OCI-LY1 (cell line): ENCODE measurements at regions not wholly inside any gene's neighbourhood (a gene's known extent, or its start where the extent isn't known, plus 50 kb on each side); places are given as distances from the start of the nearest gene placed in this dataset.

ENCODE experiments used
- H2AFZ ChIP-seq: fragments of 200-600 bp; sonication (generic), shearing (Covaris generic); 2 replicates; pipeline ENCODE4 v1.6.0; 2014; ENCODE audit warnings: antibody characterized with exemption, mild to moderate bottlenecking, low read length
- H3F3A ChIP-seq: fragments of 200-600 bp; sonication (generic), shearing (Covaris generic); 2 replicates; pipeline ENCODE4 v1.6.0; 2014; ENCODE audit warnings: mild to moderate bottlenecking, antibody characterized with exemption, low read length, moderate library complexity; ENCODE audit not compliant: insufficient read depth
- H3K27ac ChIP-seq: fragments of 200-600 bp; sonication (generic); 2 replicates; pipeline ENCODE4 v1.5.1; 2014; ENCODE audit warnings: low read length, mixed run types, mild to moderate bottlenecking, low read depth; ENCODE audit not compliant: poor library complexity, severe bottlenecking
- H3K27me3 ChIP-seq: fragments of 200-600 bp; sonication (generic); 2 replicates; pipeline ENCODE4 v1.6.0; 2014; ENCODE audit warnings: antibody characterized with exemption, mild to moderate bottlenecking, low read length, moderate library complexity; ENCODE audit not compliant: insufficient read depth
- H3K36me3 ChIP-seq: fragments of 200-600 bp; sonication (generic); 2 replicates; pipeline ENCODE4 v1.6.1; 2014; ENCODE audit warnings: mild to moderate bottlenecking, antibody characterized with exemption, low read length, moderate library complexity, mixed read lengths; ENCODE audit not compliant: insufficient read depth
- H3K4me1 ChIP-seq: fragments of 200-600 bp; sonication (generic); 2 replicates; pipeline ENCODE4 v1.5.1; 2014; ENCODE audit warnings: mild to moderate bottlenecking, low read length, moderate library complexity; ENCODE audit not compliant: insufficient read depth, severe bottlenecking
- H3K4me2 ChIP-seq: fragments of 200-600 bp; sonication (generic), shearing (Covaris generic); 2 replicates; pipeline ENCODE4 v1.6.1; 2014; ENCODE audit warnings: low read length
- H3K4me3 ChIP-seq: fragments of 200-600 bp; sonication (generic); 2 replicates; pipeline ENCODE4 v1.5.1; 2014; ENCODE audit warnings: low read length, low read depth, mild to moderate bottlenecking, mixed read lengths; ENCODE audit not compliant: poor library complexity, severe bottlenecking
- H3K79me2 ChIP-seq: fragments of 200-600 bp; shearing (Covaris generic); 2 replicates; pipeline ENCODE4 v1.6.1; 2016; ENCODE audit warnings: mixed run types, low read length, mixed read lengths; ENCODE audit not compliant: insufficient read depth
- H3K9ac ChIP-seq: fragments of 200-600 bp; sonication (generic), shearing (Covaris generic); 2 replicates; pipeline ENCODE4 v1.6.1; 2014; ENCODE audit warnings: mild to moderate bottlenecking, low read length, mixed read lengths
- H3K9me2 ChIP-seq: fragments of 200-600 bp; sonication (generic), shearing (Covaris generic); 2 replicates; pipeline ENCODE4 v1.6.1; 2014; ENCODE audit warnings: low read depth, mild to moderate bottlenecking, low read length, mixed read lengths
- H3K9me3 ChIP-seq: fragments of 200-600 bp; shearing (Covaris generic); 2 replicates; pipeline ENCODE4 v1.6.1; 2014; ENCODE audit warnings: low read length, mixed read lengths
- H4K20me1 ChIP-seq: fragments of 200-600 bp; sonication (generic), shearing (Covaris generic); 2 replicates; pipeline ENCODE4 v1.6.0; 2016; ENCODE audit warnings: mild to moderate bottlenecking, low read length; ENCODE audit not compliant: insufficient read depth
- CTCF ChIP-seq: fragments of 200-600 bp; sonication (generic), shearing (Covaris generic); IDR thresholded peaks from 2 replicates; pipeline ENCODE4 v1.5.1; 2017; ENCODE audit warnings: mild to moderate bottlenecking, antibody characterized with exemption, low read length, moderate library complexity, mixed read lengths
- EZH2 ChIP-seq: fragments of 200-600 bp; sonication (generic), shearing (Covaris generic); IDR thresholded peaks from 2 replicates; pipeline ENCODE4 v1.8.0; 2017; ENCODE audit warnings: borderline replicate concordance, mixed run types, mild to moderate bottlenecking, antibody characterized with exemption, low read length, moderate library complexity, mixed read lengths

- Histone ChIP-seq H3K27ac (no peak overlapping the region), H3K9ac (no peak overlapping the region), H3K79me2 (no peaks in the 10 kb centered on the region), H3K27me3 (no peaks in the 10 kb centered on the region), H3F3A (no peaks in the 10 kb centered on the region), H3K36me3 (no peaks in the 10 kb centered on the region), H3K4me2 (no peak overlapping the region), H3K4me1 (no peaks in the 10 kb centered on the region), H3K9me2 (no peaks in the 10 kb centered on the region), H3K9me3 (no peaks in the 10 kb centered on the region), H2AFZ (no peak overlapping the region), H4K20me1 (no peaks in the 10 kb centered on the region), H3K4me3 (no peak overlapping the region)
- TF ChIP-seq EZH2 (no peak), CTCF (no peak)
These were observed 653.0 kb upstream of the MEF2C start for GRCh38 chr5:89536020-89536419.

- H3K9me3 ChIP-seq, result no peaks in the 10 kb centered on the region
- H3K27ac ChIP-seq, result no peak overlapping the region
- H3K27me3 ChIP-seq, result no peaks in the 10 kb centered on the region
- H2AFZ ChIP-seq, result no peak overlapping the region
- no peak overlapping the region for H3K4me3 ChIP-seq
- no peaks in the 10 kb centered on the region for H3F3A ChIP-seq
- no peak for TF ChIP-seq CTCF
- no peak for TF ChIP-seq EZH2
- no peak overlapping the region for H3K9ac ChIP-seq
- no peaks in the 10 kb centered on the region for H3K36me3 ChIP-seq
- no peaks in the 10 kb centered on the region for H3K9me2 ChIP-seq
- H3K79me2 ChIP-seq, result no peaks in the 10 kb centered on the region
- H4K20me1 ChIP-seq, result no peaks in the 10 kb centered on the region
- H3K4me1 ChIP-seq, result no peaks in the 10 kb centered on the region
- H3K4me2 ChIP-seq, result no peak overlapping the region
These were observed 652.4 kb upstream of the MEF2C start for GRCh38 chr5:89535411-89535810.

- Histone ChIP-seq H3K79me2 (no peaks in the 10 kb centered on the region), H3K27ac (no peak overlapping the region), H2AFZ (no peak overlapping the region), H3K9me2 (no peaks in the 10 kb centered on the region), H3F3A (no peaks in the 10 kb centered on the region), H3K36me3 (no peaks in the 10 kb centered on the region), H4K20me1 (no peaks in the 10 kb centered on the region), H3K9me3 (no peaks in the 10 kb centered on the region), H3K9ac (no peak overlapping the region), H3K4me2 (no peak overlapping the region), H3K4me1 (no peaks in the 10 kb centered on the region), H3K4me3 (no peak overlapping the region), H3K27me3 (no peaks in the 10 kb centered on the region)
- TF ChIP-seq CTCF (no peak), EZH2 (no peak)
These were observed 651.3 kb upstream of the MEF2C start for GRCh38 chr5:89534331-89534730.
